ENCODE measurements at regions not wholly inside any gene's neighbourhood (a gene's known extent, or its start where the extent isn't known, plus 50 kb on each side); places are given as distances from the start of the nearest gene placed in this dataset.
"Not testable (repeated sequence)": the region's sequence is repeated elsewhere in the genome, so short reads cannot be mapped to it uniquely, and the experiment has no call there.

DNA sequence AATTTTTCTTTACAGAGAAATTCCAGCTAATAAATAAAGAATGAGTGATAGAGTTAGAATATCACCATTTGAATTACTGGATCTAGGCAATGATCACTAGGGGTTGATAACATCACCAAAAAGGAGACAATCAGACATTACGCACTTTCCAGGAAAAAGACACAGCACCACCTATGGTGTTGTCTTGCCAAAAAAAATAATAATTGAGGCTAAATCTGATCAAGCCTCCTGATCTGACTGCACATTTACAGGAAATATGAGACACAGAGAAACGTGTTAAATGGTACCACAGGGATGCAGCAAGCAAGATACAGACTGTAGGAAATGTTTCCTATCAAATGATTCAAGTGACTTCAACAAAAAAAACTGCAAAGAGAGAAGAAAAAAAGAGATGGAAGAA, 92.8 kb downstream of the EOMES start:
- DNase-seq (ENCODE audit: low read depth), result no peak

DNA sequence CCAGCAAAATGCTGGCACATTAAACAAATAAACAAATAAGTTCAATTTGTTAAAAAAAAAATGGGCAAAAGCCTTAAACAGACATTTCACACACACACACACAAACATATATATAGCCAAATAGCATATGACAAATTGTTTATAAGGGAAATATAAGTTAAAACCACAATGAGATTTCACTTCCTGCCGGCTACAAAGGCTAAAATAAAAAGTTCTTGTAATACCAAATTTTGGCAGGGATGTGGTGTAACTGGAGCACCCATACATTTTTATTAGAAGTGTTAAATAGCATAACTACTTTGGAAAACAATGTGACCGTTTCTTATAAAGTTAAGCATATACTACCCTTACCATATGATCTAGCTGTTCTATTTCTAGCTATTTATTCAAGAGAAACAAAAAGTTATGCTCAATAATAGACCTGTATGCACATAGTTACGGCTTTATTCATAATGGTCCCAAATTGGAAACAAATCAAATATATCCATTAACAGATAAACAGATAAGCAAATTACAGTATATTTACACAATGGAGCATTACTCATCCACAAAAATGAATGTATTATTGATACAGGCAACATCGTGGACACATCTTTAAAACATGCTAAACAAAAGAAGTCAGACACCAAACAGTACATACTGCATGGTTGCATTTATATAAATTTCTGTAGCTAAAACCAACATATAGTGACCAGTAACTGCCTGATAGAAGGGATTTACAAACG, 93.9 kb downstream of the EOMES start:
- no peak for DNase-seq (ENCODE audit: low read depth)

DNA sequence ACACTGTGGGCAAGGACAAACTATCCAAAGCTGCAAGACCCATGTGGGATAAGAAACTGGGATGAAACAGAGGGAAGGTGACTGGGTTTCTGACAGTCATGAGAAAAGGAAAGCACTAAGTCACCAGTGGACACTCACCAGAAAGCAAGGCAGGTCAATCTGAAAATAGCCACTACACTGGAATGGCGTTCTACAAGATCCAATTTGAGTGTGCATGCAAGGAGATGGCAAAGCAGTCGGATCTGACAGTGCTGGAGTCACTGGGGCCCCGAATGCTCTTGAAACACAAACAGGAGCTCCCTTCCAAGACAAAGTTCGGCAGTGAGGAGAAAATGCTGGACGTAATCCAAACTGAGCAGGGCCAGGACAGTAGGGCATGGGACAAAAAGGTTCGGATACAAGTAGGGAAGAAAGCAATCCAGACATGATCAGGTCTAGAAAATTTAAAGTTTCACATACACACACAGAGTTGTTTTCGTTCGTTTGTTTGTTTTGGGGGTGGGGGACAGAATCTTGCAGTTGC, 95.5 kb downstream of the EOMES start:
- no peak for DNase-seq (ENCODE audit: low read depth)

DNA sequence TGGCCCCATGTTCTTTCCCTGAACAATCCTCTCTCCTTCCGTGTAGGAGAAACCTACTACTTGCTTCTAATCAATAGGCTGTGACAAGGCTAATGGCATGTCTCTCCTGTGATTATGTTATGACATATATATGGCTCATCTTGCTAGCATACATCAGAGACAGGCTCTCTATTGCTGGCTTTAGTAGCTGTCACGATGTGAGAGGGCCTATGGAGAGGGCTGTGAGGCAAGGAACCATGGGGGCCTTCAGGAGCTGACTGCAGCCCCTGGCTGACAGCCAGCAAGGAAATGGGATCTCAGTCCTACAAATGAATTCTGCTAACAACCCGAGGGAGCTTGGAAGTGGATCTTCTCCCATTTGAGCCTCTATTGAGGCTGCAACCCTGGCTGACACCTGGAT, 96.3 kb downstream of the EOMES start:
- DNase-seq (ENCODE audit: low read depth), result no peak

DNA sequence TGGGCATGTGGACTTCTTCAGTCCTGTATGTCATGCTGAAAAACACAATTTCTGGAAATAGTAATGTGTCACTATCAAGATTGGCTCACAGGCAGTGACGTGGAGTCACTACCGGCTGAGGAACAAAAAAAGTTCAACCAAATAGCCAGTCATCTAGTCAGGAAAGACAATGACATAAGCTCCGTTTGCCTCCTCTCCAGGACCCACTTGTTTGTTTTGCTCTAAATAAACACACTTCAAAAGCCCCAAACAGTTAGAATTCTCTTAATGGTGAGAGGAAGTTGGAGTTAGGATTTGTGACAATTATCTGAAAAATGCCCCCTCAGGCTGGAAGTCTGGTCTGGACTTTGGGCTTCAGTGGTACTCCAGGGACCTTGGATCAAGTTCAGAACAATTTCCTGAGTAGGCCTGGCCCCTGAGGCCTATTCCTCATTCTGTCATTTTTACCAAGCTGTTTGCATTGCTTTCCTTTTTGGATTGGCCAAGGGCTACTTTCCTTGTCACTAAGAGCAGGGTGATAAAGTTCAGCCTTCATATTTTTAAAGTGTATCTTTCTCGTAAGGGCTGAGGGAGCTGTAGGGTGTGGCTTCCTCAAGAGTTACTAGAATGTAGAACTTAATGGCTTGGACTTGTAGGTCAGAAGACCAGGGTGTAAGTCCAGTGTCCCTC, 98.9 kb downstream of the EOMES start:
- no peak for DNase-seq (ENCODE audit: low read depth)

DNA sequence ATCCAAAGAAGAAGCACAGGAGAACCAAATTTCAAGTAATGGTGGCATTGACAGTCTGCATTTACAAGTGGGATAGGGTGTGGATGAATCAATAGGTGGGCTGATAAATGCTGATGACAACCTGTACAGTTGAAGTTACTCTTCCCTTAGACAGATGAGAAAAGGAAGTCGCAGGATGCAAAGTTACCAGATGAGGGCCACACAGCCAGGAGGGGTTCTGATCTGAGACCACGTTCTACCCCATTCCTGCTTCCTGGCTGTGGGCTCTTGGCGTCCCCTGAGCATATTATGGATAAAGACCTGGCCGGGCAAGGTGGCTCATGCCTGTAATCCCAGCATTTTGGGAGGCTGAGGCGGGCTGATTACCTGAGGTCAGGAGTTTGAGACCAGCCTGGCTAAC, 104.6 kb downstream of the EOMES start:
- DNase-seq (ENCODE audit: low read depth), result no peak

DNA sequence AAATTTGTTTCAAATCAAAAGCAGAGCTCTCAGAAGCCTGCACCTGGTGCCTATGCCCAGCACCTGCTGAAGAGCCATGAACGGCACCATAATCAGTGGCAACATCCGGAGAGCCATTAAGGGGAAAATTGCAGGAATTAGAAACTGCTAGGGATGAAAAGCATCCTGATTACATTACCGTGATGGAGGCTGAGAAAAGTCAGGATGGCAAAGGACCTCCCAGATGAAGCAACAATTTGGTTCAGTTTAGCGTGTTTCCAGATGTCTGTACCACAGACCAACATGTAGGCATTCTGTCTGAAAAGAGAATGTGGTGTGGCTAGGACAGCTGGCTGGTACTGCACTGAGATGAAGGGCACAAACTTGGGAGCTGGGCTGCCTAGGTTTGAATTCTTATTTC, 106.1 kb downstream of the EOMES start:
- no peak for DNase-seq (ENCODE audit: low read depth)

DNA sequence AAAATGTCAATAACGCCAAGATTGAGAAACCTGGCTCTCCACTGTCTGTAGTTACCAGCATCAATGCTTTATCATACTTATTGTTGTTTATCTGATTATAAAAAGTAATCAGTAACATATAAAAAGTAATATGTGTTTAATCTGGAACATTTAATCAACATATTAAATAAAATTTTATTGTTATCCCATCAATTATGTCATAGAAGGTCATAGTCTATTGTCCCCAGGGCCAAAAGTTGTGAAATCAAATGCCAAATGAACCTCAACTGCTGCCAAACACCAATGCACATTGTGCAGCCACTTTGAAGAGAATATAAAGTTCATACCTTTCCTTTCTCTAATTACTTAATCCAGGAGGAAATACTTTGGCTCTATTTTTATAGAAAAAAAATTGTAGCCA, 106.6 kb downstream of the EOMES start:
- DNase-seq (ENCODE audit: low read depth), result no peak

DNA sequence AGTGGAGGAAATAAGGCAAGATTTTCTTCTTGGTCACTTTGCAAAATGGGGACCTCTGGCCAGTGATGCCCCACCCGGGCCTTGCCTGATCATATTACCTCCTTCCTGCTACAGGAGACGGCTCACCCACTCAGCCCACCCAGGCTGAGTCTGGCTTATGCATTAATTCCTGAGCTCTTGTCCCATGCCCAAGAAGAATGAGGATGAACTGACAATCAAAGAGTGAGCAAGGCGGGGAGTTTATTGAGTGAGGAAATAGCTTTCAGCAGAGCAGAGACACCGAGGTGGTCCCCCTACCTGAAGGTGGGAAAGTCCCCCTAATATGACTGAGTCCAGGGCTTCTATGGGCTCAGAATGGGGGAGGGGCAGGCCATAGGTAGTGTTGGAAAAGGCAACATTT, 107.5 kb downstream of the EOMES start:
- no peak for DNase-seq (ENCODE audit: low read depth)

DNA sequence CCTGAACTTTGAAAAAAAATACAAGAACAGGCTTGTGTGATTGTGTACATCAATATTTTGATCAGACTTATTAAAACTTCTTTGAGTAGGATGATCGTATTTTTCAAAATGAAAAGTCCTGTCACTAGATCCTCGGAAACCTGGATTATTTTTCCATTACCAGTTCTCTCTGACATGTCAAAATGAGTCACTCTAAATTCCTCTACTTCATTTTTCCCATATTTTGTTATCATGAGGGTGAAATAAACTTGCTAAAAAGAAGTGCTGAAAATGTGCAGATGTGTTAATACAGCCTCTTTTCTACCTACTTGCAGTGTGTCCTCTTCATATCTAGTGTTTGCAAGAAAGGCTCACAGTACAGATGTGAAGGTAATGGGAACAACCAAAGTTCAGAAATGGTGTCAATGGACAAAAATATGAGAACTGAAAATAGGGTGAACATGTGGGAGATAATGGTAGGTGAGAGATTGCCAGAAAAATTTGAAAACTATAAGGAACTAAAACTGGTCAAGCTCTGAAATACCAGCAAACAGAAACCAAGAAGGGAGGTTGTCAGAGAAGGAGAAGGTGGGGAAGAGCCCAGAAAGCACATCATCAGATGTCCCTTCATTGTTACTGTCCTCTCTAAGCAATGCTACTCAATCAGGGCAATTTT, 108.2 kb downstream of the EOMES start:
- DNase-seq (ENCODE audit: low read depth), result no peak

DNA sequence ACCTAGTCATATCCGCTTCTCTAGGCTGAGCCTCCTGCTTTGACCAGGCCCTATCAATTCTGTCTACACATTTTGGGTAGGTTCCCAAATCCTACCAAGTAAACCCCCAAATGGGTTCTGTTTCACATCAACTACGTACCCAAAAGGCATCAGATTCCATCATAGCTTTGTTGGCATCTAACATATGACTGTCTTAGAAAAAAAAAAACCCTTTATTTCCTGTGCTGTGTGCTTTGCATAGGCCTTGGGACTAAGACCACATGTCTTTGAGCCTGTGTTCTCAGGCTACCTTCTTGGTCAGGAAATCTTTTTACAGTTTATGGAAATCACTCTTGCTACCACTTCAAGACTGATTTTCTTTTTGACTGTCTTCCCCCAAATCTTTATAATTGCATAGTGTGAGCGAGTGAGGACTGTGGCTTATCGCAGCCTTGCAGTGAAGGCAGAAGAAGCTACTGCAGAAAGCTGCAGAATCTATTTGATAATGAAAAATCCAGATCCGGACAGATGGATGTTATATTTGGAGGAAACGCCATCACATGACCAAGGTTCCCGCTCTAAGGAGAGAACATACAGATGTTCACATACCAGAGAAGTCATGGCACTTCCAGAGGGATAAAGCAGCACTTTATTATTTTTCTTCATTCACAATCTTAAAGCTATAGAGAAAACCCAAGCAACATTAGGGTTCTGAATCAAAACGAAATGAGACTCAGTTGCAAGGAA, 111.2 kb downstream of the EOMES start:
- no peak for DNase-seq (ENCODE audit: low read depth)

DNA sequence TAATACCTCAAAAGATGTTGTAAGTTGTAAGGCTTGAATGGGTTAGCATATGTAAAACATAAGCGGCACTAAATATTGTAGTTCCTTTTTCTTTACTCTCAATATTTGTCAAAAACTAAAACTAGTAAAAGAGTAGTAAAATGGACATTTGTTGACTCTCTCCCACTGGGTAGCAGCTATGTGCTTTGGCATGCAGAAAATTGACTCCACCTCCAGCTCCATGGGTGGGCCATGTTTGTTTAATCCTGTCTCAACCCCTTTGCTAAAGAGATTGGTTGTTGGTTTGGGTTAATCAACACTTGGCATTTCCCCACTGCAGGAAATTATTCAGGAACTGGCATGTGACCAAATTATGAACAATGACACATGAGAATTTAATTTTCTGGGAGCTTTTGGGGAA, 114.8 kb downstream of the EOMES start:
- DNase-seq (ENCODE audit: low read depth), result no peak

DNA sequence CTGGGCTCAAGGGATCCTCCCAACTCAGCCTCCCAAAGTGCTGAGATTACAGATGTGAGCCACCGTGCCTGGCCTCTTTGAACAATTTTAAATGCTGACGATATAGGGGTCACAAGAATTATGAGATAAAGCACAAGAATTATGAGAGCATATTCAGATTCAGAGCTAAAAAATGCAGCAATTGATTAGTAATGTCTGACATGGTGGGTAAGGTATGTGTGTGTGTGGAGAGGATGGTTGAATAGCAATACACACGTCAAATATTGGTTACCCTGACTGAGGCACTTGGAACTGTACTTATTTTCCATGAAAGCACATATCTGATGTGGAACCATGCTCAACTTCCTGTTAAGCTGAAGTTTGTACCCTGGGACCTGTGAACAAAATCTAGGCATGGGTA, 115.6 kb downstream of the EOMES start:
- no peak for DNase-seq (ENCODE audit: low read depth)

DNA sequence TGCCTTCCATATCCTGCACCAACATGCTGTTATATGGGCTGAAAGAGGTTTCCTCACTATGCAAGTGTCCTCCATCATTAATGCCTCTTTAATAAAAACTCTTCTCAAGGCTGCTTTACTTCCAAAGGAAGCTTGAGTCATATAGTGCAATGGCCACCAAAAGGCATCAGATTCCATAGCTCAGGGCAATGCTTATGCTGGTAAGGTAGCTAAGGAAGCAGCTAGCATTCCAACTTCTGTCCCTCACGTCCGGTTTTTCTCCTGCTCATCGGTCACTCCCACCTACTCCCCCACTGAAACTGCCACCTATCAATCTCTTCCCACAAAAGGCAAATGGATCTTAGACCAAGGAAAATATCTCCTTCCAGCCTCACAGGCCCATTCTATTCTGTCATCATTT, 117.1 kb upstream of the SLC4A7 start:
- DNase-seq (ENCODE audit: low read depth), result not testable (repeated sequence)

DNA sequence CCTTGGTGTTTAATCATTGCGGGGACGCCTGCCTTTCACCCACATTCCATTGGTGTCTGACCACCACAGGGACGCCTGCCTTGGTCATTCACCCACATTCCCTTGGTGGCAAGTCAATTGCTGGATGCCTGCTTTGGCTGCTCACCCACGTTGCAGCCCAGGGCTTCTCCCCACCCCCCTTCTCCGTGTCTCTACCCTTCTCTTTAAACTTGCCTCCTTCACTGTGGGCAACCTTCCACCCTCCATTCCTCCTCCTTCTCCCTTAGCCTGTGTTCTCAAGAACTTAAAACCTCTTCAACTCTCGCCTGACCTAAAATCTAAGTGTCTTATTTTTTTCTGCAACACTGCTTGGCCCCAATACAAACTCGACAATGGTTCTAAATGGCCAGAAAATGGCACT, 115.6 kb upstream of the SLC4A7 start:
- not testable (repeated sequence) for DNase-seq (ENCODE audit: low read depth)

DNA sequence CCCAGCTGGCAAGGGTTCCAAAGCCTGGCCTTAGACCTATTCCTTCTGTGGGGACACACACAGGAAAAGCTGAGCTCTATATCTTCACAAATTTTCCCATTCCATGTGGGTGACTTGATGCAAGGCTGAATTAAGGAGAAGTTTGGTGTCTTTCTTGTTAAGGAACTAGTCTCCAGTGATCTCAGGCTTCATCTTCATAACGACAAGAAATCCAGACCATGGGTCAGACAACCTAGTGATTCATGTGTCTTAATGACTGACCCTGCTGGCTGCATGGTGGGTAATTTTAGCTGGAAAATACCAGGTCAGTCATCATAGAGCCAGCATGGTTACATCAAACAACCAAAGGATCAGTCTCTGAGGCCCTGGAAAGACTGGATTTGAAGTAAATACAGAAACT, 112.7 kb upstream of the SLC4A7 start:
- no peak for DNase-seq (ENCODE audit: low read depth)

DNA sequence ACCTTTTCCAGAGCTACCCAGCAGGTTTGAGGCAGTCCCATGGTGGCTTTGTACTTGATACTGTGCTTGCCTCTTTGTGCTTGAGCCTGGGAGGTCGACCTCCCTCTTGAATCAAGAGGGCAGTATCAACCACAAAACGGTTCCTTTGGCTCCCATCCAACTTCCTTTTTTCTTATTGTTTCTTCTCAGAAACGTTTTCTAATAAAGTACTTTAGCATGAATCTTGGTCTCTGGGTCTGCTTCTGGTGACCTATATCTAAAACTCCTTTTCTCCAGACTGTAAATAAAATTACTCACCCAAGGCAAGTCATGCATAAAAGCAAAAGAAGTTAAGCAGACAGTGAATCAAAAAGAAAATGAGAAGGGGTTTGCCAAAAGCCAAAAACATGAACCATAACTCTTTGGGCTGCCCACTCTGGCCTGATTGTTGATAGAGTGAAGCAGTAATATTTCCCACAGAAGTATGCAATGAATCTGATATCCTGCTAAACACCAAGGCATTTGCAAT, 112.2 kb upstream of the SLC4A7 start:
- DNase-seq (ENCODE audit: low read depth), result no peak

DNA sequence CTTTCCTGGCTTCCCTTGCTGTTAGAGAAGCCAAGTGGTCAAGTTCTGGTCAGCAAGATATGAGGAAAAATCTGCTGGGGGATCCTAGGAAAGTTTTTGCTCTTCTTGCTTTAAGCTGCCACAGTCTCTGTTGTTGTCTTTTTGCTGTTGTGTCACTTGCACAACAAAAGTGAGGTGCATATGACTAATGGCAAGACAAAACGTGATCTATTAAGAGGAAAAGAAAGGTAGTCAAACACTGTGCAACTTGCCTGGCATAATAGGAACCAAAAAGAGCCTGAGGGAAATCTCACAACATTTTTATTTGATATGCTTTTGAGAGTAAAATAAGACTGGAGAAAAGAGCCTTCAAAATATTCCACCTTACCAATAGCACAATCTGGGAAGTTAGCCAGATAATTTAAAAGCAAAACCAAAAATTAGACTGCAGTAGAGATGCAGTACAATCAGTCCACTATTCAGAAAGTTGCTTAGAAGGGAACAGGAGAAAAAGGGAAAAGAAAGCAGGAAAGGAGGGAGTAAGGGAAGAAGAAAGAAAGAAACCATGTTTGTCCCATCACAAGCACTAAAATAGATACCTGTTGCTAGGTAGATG, 110.0 kb upstream of the SLC4A7 start:
- no peak for DNase-seq (ENCODE audit: low read depth)

DNA sequence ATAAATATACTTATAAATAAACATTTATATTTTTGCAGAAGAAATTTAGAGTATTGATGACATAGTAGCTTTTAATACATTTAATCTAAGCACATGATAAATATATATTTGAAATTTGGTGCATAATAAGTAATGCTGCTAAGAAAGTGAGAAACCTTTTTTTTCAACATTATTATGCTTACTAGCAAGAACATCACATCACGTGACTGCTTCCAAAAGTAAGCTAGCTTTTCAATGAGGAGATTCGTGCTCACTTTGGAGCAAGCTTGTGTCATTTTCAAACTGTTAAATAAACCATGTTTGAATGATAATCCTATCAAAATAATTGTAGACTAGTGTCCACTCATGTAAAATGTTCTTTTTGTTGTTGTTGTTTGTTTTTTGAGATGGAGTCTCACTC, 109.0 kb upstream of the SLC4A7 start:
- DNase-seq (ENCODE audit: low read depth), result no peak

DNA sequence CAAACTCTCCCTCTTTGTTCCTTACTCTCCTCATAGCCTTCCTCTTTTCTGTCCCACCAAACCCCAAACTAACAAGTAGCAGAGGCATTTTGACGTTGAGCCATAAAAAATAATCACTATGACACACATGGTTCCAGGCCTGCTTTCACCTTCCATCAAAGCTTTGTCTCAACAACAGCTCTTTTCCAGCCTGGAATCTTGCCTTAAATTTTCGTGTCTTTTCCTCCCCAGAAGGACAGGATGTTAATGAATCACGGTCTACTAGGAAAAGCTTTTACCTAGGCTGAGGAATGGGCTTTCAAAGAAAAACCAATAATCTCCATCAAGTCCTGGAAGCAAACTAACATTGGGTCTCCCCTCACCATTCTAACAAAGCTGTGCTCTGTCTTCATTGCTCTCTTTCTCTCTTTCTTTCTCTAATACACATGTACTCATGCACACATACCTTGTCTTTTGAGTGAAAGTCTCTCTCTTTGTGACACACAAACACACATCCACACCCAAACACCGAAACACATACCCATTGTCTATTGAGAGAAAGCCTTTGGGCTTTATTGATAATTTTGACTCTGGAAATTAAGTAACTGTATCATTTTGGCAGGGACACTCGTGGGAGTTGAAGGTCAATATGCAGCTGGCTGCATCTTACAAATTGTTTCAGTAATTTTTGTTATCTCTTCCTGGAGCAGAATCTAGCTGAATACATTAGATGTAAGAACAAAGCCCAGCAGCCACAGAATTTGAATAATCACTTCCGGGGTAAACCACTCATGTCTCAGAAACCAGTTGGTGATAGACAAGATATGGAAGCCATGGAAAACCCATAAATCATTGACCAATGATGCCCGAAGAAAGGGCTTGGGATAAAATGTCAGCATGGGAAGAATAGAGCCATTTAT, 107.4 kb upstream of the SLC4A7 start:
- no peak for DNase-seq (ENCODE audit: low read depth)
